Type B pancreatic cell (in vitro differentiated cells): ENCODE measurements at regions not wholly inside any gene's neighbourhood (a gene's known extent, or its start where the extent isn't known, plus 50 kb on each side); places are given as distances from the start of the nearest gene placed in this dataset.

Source experiments
- DNase-seq: peaks from one replicate; pipeline ENCODE4 v3.0.0; 2021; ENCODE audit warnings: mixed read lengths; ENCODE audit not compliant: unreplicated experiment; ENCODE audit errors: extremely low spot score
- H3K27ac Mint-ChIP-seq: 2 replicates; pipeline ENCODE4 v1.8.0; 2021; ENCODE audit warnings: mild to moderate bottlenecking, mixed read lengths
- H3K27me3 Mint-ChIP-seq: 2 replicates; pipeline ENCODE4 v1.8.0; 2021; ENCODE audit warnings: mixed read lengths
- H3K36me3 Mint-ChIP-seq: 2 replicates; pipeline ENCODE4 v1.8.0; 2021; ENCODE audit warnings: mixed read lengths
- H3K4me1 Mint-ChIP-seq: one replicate; pipeline ENCODE4 v1.8.0; 2021; ENCODE audit warnings: mixed read lengths; ENCODE audit not compliant: unreplicated experiment
- H3K4me3 Mint-ChIP-seq: 2 replicates; pipeline ENCODE4 v1.8.0; 2021; ENCODE audit warnings: mild to moderate bottlenecking, mixed read lengths
- H3K9me3 Mint-ChIP-seq: 2 replicates; pipeline ENCODE4 v1.8.0; 2021; ENCODE audit warnings: mixed read lengths
- TF ChIP-seq, protein P1 (sequence below): fragments of 200-600 bp; sonication (generic); conservative IDR thresholded peaks from 2 replicates; pipeline ENCODE4 v1.5.0; 2021; ENCODE audit warnings: antibody characterized with exemption, mild to moderate bottlenecking

DNA sequence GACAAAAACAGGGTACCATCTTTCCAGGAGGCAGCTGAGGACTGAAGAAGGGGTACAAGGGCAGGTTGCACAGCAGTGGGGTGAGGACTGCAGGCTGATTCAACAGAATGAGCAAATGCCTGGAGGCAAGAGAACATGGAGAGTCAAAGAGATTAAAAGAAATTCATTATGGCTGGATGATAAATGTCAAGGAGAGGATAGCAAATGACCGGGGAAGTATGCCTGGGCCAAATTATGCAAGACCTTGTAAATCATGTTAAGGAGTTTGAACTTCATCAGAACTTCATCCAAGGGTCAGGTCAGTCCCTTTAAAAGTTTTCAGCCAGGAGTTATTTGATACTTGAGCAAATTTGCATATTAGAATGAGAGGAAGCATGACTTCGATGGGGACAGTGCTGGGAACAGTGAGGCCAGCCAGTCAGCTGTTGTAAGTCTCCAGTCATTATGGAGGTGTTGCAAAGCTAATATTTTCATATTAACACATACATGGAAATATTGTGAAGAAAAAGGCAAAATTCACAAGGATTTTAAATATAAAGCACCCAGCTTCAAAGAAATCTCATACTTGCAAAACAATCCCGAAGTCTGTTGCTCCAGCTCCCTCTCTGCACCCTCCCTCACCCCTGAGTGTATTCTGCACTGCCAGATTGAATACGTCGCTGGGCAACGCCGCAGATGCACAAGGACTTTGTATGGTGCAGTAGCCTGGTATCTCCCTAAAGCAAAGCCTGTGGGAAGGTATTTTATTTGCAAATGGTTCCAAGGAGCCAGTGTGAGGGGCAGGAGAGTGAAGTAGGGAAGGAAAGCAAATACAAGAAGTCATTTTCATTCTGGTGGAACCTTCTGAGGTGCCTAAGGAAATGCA, 509.8 kb upstream of the TLE4 start:
- no peak overlapping the region for H3K4me3 Mint-ChIP-seq
- DNase-seq: no peak
- peaks cover 12% of the 10 kb centered on the region for H3K27me3 Mint-ChIP-seq
- peaks cover 13% of the 10 kb centered on the region for H3K4me1 Mint-ChIP-seq
- H3K9me3 Mint-ChIP-seq: peaks cover 7% of the 10 kb centered on the region
- TF ChIP-seq, protein P1, sequence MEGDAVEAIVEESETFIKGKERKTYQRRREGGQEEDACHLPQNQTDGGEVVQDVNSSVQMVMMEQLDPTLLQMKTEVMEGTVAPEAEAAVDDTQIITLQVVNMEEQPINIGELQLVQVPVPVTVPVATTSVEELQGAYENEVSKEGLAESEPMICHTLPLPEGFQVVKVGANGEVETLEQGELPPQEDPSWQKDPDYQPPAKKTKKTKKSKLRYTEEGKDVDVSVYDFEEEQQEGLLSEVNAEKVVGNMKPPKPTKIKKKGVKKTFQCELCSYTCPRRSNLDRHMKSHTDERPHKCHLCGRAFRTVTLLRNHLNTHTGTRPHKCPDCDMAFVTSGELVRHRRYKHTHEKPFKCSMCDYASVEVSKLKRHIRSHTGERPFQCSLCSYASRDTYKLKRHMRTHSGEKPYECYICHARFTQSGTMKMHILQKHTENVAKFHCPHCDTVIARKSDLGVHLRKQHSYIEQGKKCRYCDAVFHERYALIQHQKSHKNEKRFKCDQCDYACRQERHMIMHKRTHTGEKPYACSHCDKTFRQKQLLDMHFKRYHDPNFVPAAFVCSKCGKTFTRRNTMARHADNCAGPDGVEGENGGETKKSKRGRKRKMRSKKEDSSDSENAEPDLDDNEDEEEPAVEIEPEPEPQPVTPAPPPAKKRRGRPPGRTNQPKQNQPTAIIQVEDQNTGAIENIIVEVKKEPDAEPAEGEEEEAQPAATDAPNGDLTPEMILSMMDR: no peak
- H3K36me3 Mint-ChIP-seq: no peaks in the 10 kb centered on the region
- peak overlapping the region; percentile 32 for H3K27ac Mint-ChIP-seq

DNA sequence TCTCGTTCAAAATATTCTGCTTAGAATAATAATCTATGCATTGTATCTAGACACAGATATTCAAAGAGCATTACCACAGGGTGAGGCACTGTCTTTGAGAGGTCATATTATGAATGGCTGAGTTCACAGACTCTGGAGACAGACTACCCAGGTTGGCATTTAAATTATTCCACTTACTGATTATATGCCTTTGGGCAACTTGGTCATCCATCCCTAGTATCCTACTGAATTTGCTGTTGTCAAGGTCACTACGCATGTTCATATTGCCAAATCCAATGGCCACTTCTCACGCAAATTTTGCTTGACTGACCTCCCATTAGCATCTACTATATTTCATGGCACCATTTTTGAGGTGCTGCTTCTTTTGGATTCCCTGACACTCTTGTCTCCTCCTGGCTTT, 498.6 kb upstream of the TLE4 start:
- Mint-ChIP-seq H3K27ac (no peak overlapping the region), H3K9me3 (no peaks in the 10 kb centered on the region), H3K4me3 (no peak overlapping the region), H3K36me3 (no peaks in the 10 kb centered on the region), H3K4me1 (no peaks in the 10 kb centered on the region), H3K27me3 (no peaks in the 10 kb centered on the region)
- TF ChIP-seq, protein P1: no peak
- no peak for DNase-seq

DNA sequence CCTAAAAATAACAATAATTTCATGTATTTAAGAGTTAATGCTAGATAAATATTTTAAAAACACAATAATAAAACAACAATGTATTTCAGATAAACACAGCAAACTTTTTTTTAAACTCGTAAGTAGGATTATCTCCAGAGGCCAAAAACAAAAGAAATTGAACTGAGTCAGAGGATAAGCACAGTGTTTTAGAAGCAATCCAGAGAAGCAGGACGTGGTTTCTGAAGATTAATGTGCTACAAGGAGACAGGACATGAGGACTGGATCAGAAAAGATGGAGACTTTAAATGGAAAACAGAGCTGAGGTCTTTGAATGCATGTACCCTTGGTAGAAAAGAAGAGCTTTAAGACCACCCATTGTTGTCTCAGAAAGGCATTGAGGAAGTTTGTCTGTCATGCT, 491.2 kb upstream of the TLE4 start:
- TF ChIP-seq, protein P1: no peak
- no peak for DNase-seq
- H3K27me3 Mint-ChIP-seq: no peaks in the 10 kb centered on the region
- H3K36me3 Mint-ChIP-seq: no peaks in the 10 kb centered on the region
- no peak overlapping the region for H3K4me3 Mint-ChIP-seq
- no peaks in the 10 kb centered on the region for H3K9me3 Mint-ChIP-seq
- H3K27ac Mint-ChIP-seq: no peak overlapping the region
- H3K4me1 Mint-ChIP-seq: no peaks in the 10 kb centered on the region

DNA sequence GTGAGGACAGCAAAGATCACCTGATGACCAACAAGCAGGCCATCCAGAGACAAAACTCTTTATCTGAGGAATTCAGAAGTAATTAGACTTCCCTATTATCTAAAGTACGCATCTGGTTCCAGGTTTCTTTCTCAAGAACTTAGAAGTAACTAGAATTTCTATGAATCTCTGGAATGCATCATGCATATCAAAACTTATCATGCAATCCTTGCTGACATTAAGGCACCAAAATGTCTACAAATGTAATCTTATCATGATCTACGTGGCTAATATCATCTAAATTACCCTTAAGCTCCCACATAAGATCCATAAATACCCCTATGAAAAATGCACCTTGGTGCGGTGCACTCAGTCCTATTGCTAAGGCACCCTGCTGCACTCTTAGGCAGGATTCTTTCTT, 488.1 kb upstream of the TLE4 start:
- Mint-ChIP-seq H3K4me3 (no peak overlapping the region), H3K9me3 (no peaks in the 10 kb centered on the region), H3K27ac (no peak overlapping the region), H3K36me3 (no peaks in the 10 kb centered on the region), H3K27me3 (no peaks in the 10 kb centered on the region), H3K4me1 (no peaks in the 10 kb centered on the region)
- DNase-seq: no peak
- TF ChIP-seq, protein P1: no peak

DNA sequence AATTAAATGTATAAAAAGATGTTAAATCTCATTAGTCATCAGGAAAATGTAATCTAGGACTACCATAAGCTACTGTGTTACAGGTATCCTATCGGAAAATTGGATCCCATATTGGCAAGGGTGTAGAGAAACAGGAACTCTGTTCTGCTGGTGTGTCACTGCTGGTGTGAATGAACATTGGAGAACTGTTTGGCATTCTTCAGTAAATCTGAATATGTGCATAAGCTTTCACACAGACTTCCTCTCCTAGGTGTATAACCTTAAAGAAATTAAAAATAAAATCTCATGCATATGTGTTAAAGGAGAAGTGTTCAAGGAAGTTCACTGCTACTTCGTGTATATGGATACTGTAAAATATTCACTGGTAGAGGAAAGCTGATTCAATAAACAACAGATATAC, 484.6 kb upstream of the TLE4 start:
- TF ChIP-seq, protein P1: no peak
- H3K27ac Mint-ChIP-seq: no peak overlapping the region
- no peaks in the 10 kb centered on the region for H3K4me1 Mint-ChIP-seq
- no peaks in the 10 kb centered on the region for H3K27me3 Mint-ChIP-seq
- H3K9me3 Mint-ChIP-seq: peaks cover 5% of the 10 kb centered on the region
- no peaks in the 10 kb centered on the region for H3K36me3 Mint-ChIP-seq
- DNase-seq: no peak
- H3K4me3 Mint-ChIP-seq: no peak overlapping the region
